NCI-H446 (cell line): ENCODE measurements at regions not wholly inside any gene's neighbourhood (a gene's known extent, or its start where the extent isn't known, plus 50 kb on each side); places are given as distances from the start of the nearest gene placed in this dataset.
"Not testable (repeated sequence)": the region's sequence is repeated elsewhere in the genome, so short reads cannot be mapped to it uniquely, and the experiment has no call there.

Experiments used
- DNase-seq, 2 experiments: peaks; one replicate each; lab custom pipeline; 2025; lab: John Stamatoyannopoulos, UW

GRCh38 chr11:45409587-45409986, 123.4 kb upstream of the SYT13 start:
- DNase-seq = no peak

GRCh38 chr11:45407226-45407625, 121.1 kb upstream of the SYT13 start:
- no peak for DNase-seq

DNA sequence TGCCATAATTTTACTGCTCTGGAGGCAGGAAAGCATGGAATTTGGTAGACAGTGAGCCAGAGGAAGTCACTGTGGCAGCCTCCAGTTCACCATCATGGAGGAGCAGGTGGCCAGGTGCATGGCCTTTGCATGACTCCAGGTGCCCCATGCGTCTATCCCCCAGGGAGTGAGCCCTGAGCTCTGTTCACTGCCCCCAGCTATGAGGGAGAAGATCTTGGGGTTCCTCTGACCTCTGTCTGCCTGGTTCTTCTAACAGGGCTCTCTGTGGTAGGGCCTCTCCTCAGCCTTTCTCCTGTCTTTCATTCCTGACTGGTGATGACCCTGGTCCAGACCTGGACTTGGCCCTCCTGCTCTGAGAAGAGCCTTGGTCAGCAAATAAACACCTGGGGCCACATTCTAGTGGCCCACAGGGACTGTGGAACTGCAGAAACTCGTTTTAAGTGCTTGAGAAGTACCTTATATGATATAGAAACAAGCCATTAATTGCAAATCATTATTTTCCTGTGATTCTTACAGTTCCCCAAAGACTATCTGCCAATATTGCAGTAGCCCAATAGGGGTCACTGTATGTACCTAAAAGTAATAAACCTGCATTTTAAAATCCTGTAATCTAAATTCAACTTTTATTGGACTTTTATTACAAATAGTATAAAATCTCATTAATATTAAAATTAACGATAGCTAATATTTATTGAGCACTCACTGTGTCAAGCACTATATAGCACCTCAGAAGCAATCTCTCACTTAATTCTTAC, 120.0 kb upstream of the SYT13 start:
- peak in 1 of 2 experiments; percentile 39 for DNase-seq

DNA sequence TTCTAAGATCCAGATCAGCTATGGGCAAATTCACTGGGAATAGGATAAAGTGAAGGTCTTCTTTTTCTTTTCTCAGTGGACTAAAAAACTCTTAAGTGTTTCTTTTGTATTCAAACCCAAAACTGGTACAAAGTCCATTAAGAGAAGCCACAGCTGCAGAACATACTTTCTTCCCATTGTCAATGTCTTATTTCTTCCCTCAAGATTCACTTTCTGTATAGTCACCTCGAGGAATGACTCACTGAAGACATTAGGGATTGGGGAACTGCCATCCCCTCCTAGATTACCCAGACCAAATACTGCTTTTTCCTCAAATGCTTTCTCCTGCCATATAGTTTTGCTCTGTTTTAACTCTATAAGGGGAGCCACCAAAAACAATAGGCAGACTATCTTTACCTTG, 117.4 kb upstream of the SYT13 start:
- not testable (repeated sequence) for DNase-seq

DNA sequence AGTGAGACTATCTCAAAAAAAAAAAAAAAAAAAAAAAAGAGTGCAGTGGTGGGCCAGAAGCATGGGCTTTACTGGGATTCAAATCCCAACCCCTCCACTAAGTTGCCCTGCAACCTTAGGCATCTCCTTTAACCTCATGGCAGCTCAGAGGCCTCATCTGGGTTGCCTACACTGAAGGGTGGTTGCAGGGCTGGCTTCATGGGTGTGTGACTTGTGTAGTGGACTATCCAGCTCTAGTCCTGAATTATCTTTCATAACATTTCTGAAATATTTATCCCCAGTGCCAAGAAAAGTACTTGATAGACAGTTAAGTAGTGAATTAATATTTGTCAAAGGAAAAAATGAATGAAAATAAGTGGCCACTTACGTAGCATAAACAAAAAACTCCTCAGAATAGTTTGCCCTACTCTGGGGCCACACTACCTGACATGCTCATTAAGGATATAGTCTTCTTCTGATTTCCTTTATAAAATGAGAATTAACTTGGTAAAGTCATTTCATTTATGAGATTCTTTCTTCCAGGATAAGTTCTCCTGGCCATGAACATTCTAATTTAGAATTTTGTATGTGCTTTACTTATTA, 116.0 kb upstream of the SYT13 start:
- no peak for DNase-seq

DNA sequence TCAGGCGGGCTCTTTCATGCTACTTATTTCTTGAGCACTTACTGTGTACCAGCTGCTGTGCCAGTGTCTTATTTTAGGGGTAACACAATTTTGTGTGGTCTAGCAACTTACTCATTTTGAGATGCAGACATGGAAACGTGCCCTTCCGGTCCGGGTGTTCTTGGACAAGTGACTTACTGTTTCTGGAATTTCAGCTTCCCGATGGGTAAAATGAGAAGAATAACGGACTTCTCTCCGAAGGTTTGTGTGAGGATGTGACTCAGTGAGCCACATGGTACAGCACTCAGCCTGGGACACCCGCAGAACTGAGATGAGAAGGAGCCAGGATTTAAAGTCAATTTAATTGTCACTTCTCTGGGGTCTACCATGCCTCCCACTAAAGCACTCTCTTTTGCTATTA, 114.5 kb upstream of the SYT13 start:
- DNase-seq = no peak

GRCh38 chr11:45399166-45399565, 113.0 kb upstream of the SYT13 start:
- no peak for DNase-seq

GRCh38 chr11:45398325-45398724, 112.2 kb upstream of the SYT13 start:
- DNase-seq = no peak

DNA sequence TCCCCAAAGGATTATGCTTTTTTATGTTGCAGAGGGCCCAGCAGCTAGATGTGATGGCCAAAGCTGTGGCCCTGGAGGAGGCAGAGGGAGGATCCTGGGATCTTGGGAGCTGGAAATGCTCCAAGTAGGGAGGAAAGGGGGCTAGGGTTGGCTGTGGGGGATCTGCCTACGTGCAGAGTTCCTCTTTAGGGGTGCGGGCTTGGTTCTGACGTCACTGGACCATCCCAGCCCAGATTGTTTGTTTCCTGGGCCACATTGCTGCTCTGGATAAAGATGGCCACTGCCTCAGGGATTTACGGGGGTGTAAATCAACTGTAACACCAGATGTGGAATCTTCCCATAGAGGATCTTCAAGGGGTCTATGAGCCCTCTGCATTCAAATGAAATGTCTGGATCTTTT, 110.3 kb upstream of the SYT13 start:
- no peak for DNase-seq

- peak in 1 of 2 experiments; percentile 45 for DNase-seq
Measured at GRCh38 chr11:45395947-45396346, 109.8 kb upstream of the SYT13 start.

- DNase-seq = no peak
Measured at GRCh38 chr11:45395421-45395820, 109.3 kb upstream of the SYT13 start.

GRCh38 chr11:45394294-45395085, 108.3 kb upstream of the SYT13 start:
- DNase-seq = no peak

DNA sequence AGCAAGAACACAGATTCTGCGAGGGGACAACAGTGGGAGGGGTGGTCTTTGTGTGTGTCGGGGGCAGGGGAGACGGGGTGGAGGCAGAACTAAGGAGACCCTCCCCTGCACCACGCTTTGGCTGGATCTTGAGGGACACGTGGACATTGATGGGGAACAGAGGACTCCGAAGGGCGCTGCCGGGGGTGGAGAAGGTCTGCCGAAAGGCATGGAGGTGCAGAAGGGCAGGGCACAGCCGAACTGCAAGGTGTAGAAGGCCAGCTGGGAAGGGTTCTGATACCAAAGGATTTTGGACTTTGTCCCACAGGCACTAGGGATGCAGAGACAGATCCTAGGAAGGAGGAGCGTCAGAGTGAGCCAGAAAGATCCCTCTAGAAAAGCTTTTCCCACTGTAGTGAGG, 107.7 kb upstream of the SYT13 start:
- no peak for DNase-seq

GRCh38 chr11:45393334-45393733, 107.2 kb upstream of the SYT13 start:
- DNase-seq = no peak

DNA sequence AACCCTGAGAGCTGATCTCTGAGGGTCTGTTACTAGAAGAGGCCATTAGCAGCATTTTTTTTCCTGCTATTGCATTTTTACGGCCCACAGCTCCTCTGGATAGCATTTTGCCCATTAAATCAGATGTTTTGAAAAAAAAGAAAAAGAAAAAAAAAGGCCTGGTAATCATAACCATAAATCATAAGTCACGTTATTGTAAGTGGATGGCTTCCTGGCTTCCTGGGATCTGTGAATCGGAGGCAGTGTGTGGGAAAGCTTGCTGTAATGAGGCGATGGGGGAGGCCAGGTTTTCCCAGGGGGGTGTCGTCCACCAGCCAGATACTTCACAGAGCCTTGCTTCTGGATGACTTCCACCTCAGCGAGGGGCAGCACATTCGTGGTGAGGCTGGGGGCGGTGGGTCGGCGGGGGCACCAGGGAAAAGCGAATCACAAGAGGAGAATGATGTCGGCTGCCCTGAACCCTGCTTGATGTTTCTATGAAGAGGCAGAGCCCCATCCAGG, 106.5 kb upstream of the SYT13 start:
- no peak for DNase-seq

DNA sequence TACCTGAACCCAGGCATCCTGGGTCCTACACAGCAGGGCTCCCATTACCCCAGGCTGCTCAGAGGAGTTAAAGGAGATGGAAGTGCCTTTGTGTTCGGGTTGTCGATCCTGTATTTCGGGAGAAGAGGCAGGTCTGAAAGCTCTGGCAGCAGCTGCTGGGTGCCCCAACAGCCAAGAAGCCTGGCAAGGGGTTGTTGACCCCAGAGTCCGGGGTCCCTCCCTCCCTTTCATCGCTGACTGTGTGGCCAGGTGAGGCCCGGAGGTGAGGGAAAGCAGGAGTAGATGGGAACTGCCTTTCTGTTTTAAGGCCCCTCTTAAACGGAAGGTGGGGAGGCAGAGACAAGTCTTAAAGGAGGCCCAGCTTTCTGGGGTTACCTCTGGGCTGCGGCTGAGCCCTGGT, 106.0 kb upstream of the SYT13 start:
- no peak for DNase-seq

DNA sequence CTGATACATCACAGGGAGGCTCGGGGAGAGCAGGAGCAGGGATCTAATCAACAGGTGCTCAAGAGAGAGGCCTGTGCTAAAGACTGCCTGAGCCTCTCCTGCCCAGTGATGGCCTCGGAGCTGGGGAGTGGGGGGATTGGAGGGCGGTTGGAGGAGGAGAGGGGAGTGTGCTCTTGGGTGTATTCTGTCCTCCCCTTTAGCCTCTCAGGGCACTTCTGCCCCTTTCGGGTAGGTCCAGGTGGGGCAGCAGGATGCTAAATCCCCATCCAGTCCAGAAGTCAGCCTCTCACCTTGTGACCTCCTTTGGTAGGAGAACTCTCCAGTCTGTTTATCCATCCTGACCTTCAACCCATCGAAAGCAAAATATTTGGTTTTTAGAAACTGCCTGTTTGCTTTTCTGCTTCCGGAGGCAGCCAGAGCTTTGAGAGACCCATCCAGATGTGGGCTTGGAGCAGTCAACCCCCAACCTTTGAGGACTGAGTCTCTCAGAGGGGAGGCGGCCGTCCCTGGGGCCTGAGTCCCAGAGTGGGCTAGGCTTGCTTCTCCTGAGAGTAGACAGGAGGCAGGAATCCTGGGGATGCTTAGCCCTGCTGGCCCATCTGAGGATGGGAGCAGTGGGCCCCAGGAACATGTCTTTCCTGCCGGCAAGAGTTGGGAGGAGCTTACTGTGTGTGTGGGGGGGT, 105.2 kb upstream of the SYT13 start:
- no peak for DNase-seq

- peak in 1 of 2 experiments; percentile 25 for DNase-seq
Measured at GRCh38 chr11:45390407-45390806, 104.3 kb upstream of the SYT13 start.

- DNase-seq = no peak
Measured at GRCh38 chr11:45388472-45388871, 102.3 kb upstream of the SYT13 start.

GRCh38 chr11:45387885-45388284, 101.7 kb upstream of the SYT13 start:
- not testable (repeated sequence) for DNase-seq

DNA sequence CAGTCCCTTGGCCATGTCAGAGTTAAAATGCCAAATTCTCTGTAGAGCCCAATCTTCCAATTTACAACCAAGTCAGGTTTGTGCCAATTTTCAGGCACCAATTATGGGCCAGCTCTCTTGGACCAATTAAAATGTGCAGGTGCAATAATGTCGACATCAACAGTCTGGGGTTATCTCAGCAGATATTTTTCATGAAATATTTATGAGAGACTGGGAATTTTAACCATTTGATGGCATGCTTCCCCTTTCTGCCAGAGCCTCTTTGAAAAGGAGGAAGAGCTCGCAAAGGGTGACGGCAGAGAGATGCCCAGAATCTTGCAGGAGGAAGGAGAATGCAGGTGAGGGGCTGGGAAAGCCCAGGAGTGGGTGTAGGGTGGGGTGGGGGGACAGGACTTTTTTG, 100.8 kb upstream of the SYT13 start:
- DNase-seq = no peak

- DNase-seq = no peak
Measured at GRCh38 chr11:45385844-45386243, 99.7 kb upstream of the SYT13 start.
